WI38 (cell line): ENCODE measurements at regions not wholly inside any gene's neighbourhood (a gene's known extent, or its start where the extent isn't known, plus 50 kb on each side); places are given as distances from the start of the nearest gene placed in this dataset.

ENCODE experiments used
- H3K4me3 ChIP-seq: 2 replicates; pipeline ENCODE4 v1.5.1; 2011; ENCODE audit warnings: low read depth, mild to moderate bottlenecking, control low read depth, low read length
- TF ChIP-seq, protein P1 (sequence below): IDR thresholded peaks from 2 replicates; pipeline ENCODE4 v1.5.1; 2012; ENCODE audit warnings: low read depth, mild to moderate bottlenecking, control low read depth, low read length

DNA sequence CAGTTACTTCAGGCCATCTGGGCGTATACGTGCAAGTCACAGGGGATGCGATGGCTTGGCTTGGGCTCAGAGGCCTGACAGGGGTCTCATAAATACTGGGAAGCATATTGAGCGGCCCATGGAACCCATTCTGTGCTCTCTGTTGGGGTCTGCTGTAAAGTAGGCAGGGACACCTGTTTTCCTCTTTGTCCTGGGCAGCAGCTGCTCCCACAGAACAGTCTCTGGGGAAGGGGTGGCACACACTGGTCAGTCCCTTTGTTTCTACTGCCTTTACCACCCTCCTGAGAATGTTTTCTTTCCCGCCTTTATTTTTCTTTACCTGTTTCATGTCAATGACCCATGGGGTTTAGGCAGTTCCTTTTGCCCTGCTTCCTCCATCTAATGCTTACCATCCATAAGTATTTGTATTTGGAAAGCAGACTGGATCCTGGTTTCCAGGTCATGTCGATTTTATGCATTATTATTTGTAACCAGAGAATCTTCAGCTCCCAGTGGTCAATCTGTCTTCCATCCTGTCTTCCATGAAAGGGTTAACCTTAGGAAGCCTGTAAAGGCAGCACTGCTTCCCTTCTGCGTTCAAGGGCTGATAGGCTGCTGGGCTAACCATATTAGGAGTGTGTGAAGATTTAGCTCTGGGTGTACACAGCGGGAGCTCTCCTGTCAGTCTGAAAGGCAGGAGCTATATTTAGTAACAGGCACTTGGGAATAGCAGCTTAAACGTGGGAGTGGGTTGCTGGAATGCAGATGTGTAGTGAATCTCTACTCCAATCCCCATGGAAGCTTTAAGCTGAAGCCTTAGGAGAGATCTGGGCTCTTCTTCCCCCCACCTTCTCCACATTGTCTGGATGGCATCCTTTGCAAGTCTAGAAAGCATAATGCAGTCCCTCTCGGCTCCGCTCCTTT, 124.0 kb downstream of the DYRK2 start:
- H3K4me3 ChIP-seq = no peak overlapping the region
- TF ChIP-seq, protein P1, sequence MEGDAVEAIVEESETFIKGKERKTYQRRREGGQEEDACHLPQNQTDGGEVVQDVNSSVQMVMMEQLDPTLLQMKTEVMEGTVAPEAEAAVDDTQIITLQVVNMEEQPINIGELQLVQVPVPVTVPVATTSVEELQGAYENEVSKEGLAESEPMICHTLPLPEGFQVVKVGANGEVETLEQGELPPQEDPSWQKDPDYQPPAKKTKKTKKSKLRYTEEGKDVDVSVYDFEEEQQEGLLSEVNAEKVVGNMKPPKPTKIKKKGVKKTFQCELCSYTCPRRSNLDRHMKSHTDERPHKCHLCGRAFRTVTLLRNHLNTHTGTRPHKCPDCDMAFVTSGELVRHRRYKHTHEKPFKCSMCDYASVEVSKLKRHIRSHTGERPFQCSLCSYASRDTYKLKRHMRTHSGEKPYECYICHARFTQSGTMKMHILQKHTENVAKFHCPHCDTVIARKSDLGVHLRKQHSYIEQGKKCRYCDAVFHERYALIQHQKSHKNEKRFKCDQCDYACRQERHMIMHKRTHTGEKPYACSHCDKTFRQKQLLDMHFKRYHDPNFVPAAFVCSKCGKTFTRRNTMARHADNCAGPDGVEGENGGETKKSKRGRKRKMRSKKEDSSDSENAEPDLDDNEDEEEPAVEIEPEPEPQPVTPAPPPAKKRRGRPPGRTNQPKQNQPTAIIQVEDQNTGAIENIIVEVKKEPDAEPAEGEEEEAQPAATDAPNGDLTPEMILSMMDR = no peak

DNA sequence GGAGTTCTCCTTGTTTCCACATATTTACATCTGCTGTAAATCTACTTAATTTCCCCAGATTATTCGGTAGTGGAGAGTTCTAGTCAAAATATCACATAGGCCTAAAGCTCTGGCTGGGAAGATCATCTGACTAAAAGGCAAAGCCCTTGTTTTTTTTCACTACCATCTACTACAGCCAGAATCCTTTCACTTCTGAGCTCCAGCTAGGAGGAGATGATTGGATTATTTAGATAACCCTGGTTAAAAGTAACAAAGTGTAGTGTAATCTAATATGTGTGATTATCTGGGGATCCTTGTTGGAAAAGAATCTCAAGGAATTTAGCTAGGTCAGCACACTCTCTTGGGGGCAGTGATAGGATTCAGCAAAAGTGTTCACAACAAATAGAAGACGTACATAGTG, 125.4 kb downstream of the DYRK2 start:
- TF ChIP-seq, protein P1 = no peak
- no peak overlapping the region for H3K4me3 ChIP-seq

DNA sequence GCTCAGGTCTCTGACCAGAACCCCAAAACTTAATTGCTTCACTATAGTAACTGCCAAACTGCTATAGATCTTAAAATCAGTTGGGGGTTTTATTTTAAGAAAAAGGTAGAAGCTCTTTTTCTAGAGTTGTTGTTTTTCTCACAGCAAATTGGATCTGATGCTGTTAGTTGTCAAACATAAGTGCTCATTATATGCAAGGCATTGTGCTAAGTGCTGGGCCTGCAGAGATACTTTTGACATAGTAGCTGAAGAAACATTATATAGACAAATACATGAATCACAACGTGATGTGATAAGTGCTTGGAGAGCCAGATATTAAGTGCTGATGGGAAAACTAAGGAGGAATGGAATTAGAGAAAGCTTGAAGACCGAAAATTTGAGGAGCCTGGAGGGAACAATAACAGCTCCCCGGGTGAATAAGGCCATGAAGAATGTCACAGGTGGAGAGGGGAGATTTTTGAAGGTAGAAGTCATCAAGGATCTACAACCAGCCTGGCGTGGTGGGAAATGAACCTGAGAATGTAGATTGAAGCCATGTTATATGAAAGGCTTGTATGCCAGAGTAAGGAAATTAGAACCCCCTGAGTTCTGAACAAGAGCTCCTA, 126.5 kb downstream of the DYRK2 start:
- H3K4me3 ChIP-seq = no peak overlapping the region
- TF ChIP-seq, protein P1 = no peak

DNA sequence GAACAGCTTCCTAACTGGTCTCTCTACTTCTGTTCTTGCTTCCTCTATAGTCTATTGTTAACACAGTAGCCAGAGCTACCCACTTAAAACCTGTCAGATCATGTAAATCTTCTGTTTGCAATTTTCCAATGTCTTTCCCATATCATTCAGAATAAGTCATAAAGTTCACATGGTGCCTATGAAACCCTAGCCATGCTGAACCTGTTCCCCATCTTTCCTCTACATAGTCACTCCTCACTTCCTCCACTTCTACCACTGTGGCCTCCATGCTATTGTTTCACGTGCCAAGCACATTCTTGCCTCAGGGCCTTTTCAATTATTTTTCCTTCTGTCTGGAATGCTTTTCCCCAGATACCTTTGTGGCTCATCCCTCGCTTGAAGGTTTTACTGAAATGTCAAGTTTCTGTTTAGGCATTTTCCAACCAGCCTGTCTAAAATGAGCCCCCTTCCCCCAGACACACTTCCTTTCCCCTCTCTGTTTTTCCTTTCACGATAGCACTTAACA, 132.1 kb downstream of the DYRK2 start:
- TF ChIP-seq, protein P1 = no peak
- no peak overlapping the region for H3K4me3 ChIP-seq

- H3K4me3 ChIP-seq = no peak overlapping the region
- TF ChIP-seq, protein P1 = no peak
Observed at GRCh38 chr12:67782573-67782972, 134.0 kb downstream of the DYRK2 start.

DNA sequence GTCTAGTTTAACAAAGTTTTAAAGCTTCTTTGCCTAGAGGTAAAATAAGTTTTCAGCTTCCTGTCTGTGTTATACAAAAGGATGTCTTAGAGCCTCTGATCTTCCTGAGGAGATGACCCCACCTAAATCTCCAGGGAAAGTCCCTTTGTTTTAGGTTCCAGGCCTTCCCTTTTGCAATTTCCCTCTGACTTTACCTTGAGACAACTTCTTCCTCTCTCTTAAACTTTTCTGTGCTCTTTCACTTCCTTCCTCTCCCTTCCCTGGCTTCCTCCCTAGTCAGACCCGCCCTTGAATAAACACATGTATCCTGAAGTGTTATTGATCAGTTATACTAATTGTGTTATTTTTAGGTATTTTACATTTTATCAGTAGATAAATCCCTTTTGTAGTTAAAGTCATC, 134.8 kb downstream of the DYRK2 start:
- no peak overlapping the region for H3K4me3 ChIP-seq
- TF ChIP-seq, protein P1 = no peak

DNA sequence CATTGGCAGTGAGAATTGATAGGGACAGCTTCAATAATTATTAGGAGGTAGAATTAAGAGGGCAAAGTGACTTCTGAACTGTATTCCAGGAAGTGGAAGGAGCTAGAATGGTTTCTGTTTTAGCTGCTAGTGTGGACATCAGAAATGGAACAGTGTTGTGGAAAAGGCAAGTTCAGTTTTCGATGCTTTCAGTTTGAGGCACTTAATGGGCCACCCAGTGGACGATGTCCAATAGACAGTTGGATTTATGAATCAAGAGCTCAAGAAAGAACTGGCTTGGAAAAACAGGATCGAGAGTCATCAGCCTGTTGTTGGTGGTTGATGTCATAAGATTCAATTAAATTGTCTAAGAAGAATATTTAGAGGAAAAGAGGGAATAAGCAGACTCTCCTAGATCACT, 136.3 kb downstream of the DYRK2 start:
- H3K4me3 ChIP-seq = no peak overlapping the region
- TF ChIP-seq, protein P1 = no peak
